Gastrocnemius medialis (tissue), 4 donors: ENCODE measurements at regions not wholly inside any gene's neighbourhood (a gene's known extent, or its start where the extent isn't known, plus 50 kb on each side); places are given as distances from the start of the nearest gene placed in this dataset.

Source experiments
- CTCF ChIP-seq, 5 experiments: fragments of 450-650 bp in 3 of 5; fragments of 200-600 bp in 2 of 5; sonication (generic) in 2 of 5; IDR thresholded peaks in 4 of 5; conservative IDR thresholded peaks in 1 of 5; 1 replicate in 4 of 5; 2 replicates in 1 of 5; pipeline ENCODE4 v1.5.1; 2016 to 2019; ENCODE audit warnings: antibody characterized with exemption in 5 of 5, mild to moderate bottlenecking in 3 of 5, moderate library complexity in 3 of 5
- POLR2A ChIP-seq, 2 donors: fragments of 450-650 bp; IDR thresholded peaks; one replicate each; pipeline ENCODE4 v1.6.1; 2017; ENCODE audit warnings: antibody characterized with exemption in 2 of 2, mild to moderate bottlenecking in 2 of 2, moderate library complexity in 2 of 2

- TF ChIP-seq CTCF (IDR thresholded peaks at IDR 0.05 in 4 of 5, conservative IDR thresholded peaks at IDR 0.05 in 1 of 5) (no peak), POLR2A (IDR thresholded peaks at IDR 0.05) (no peak)
Measured at GRCh38 chr16:65213866-65214595, 92.2 kb upstream of the CDH11 start.
